Erythroblast (primary cell): ENCODE measurements at regions not wholly inside any gene's neighbourhood (a gene's known extent, or its start where the extent isn't known, plus 50 kb on each side); places are given as distances from the start of the nearest gene placed in this dataset.

Experiments
- GATA1 ChIP-seq: IDR thresholded peaks from 2 replicates; pipeline ENCODE4 v1.6.1; 2011; ENCODE audit warnings: low read depth, mild to moderate bottlenecking, control low read depth, low read length, moderate library complexity
- POLR2A ChIP-seq: IDR thresholded peaks from 2 replicates; pipeline ENCODE4 v1.6.1; 2011; ENCODE audit warnings: mild to moderate bottlenecking, low read length

GRCh38 chr3:150064971-150065370, 94.3 kb upstream of the PFN2 start:
- TF ChIP-seq POLR2A: no peak
- no peak for TF ChIP-seq GATA1
